Ascending aorta (tissue), 2 donors: ENCODE measurements at regions not wholly inside any gene's neighbourhood (a gene's known extent, or its start where the extent isn't known, plus 50 kb on each side); places are given as distances from the start of the nearest gene placed in this dataset.

Experiments
- DNase-seq, 2 donors: peaks; one replicate each; pipeline ENCODE4 v3.0.0-alpha.2; 2019; ENCODE audit warnings: low spot score in 2 of 2
- H3K27ac ChIP-seq, 2 donors: fragments of 200-600 bp; sonication (generic); one replicate each; pipeline ENCODE4 v1.5.1; 2016 to 2017; ENCODE audit warnings: mild to moderate bottlenecking in 1 of 2
- H3K27me3 ChIP-seq: fragments of 200-600 bp; sonication (generic); one replicate; pipeline ENCODE4 v1.5.1; 2017
- H3K36me3 ChIP-seq, 2 donors: fragments of 200-600 bp; sonication (generic); one replicate each; pipeline ENCODE4 v1.5.1; 2016
- H3K4me1 ChIP-seq, 2 donors: fragments of 200-600 bp; sonication (generic); one replicate each; pipeline ENCODE4 v1.5.1; 2016 to 2017; ENCODE audit warnings: mild to moderate bottlenecking in 1 of 2
- H3K4me3 ChIP-seq, 2 donors: fragments of 200-600 bp; sonication (generic); one replicate each; pipeline ENCODE4 v1.5.1; 2016 to 2017; ENCODE audit warnings: mild to moderate bottlenecking in 1 of 2
- H3K9me3 ChIP-seq, 2 donors: fragments of 200-600 bp; sonication (generic); one replicate each; pipeline ENCODE4 v1.5.1; 2016
- intact Hi-C: fragments of 100-400 bp; cut with DNase I; formaldehyde crosslinking; loops from one replicate; pipeline ENCODE4 v1.15.1; 2023
- TF ChIP-seq, protein P1 (sequence below), 3 experiments: fragments of 200-600 bp in 2 of 3; fragments of 450-650 bp in 1 of 3; sonication (generic) in 2 of 3; IDR thresholded peaks; one replicate each; pipeline ENCODE4 v1.5.1; 2016 to 2019; ENCODE audit warnings: antibody characterized with exemption in 3 of 3, mild to moderate bottlenecking in 1 of 3, moderate library complexity in 1 of 3

DNA sequence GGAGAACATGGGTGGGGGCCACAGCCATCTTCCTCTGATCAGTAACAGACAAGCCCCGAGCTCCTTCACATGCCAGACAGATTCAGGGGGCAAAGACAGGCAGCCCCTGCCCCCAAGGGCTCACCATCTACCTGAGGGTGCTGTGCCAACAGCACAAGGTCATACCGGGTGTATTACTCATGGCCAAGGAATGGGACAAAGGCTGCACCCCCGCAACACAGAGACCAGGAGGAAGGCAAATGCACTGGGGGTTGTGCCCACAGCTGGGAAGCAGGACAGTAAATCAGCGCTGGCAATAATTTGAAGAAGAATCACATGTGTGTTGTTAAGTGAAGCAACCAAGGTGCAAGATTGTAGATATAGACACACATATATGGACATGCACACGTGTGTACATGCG, 137.1 kb downstream of the C16orf95 start:
- H3K4me1 ChIP-seq = peaks cover 0 to 12% of the 10 kb centered on the region in 2 donors
- TF ChIP-seq, protein P1, sequence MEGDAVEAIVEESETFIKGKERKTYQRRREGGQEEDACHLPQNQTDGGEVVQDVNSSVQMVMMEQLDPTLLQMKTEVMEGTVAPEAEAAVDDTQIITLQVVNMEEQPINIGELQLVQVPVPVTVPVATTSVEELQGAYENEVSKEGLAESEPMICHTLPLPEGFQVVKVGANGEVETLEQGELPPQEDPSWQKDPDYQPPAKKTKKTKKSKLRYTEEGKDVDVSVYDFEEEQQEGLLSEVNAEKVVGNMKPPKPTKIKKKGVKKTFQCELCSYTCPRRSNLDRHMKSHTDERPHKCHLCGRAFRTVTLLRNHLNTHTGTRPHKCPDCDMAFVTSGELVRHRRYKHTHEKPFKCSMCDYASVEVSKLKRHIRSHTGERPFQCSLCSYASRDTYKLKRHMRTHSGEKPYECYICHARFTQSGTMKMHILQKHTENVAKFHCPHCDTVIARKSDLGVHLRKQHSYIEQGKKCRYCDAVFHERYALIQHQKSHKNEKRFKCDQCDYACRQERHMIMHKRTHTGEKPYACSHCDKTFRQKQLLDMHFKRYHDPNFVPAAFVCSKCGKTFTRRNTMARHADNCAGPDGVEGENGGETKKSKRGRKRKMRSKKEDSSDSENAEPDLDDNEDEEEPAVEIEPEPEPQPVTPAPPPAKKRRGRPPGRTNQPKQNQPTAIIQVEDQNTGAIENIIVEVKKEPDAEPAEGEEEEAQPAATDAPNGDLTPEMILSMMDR (IDR thresholded peaks at IDR 0.05) = no peak
- H3K9me3 ChIP-seq = no peaks in the 10 kb centered on the region
- peak overlapping the region in 1 of 2 donors; percentile 4 for H3K27ac ChIP-seq
- H3K27me3 ChIP-seq = no peaks in the 10 kb centered on the region
- intact Hi-C loops = no loop called here
- H3K4me3 ChIP-seq = no peak overlapping the region
- no peak for DNase-seq
- no peaks in the 10 kb centered on the region for H3K36me3 ChIP-seq

DNA sequence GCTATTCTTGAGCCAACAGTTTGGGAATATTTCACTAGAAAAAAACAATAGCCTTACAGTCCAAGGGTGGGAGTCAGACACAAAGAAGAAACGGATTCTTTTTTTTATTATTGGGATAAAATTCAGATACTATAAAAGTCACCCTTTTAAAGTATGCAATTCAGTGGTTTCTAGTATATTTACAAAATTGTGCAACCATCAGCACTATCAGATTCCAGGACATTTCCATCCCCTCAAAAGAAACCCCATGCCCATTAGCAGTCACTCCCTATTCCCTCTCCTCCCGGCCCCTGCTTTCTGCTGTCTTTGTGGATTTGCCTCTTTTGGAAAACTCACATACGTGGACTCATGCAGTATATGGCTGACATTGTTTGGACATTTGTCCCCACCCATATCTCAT, 134.4 kb downstream of the C16orf95 start:
- TF ChIP-seq, protein P1 (IDR thresholded peaks at IDR 0.05) = no peak
- Histone ChIP-seq H3K36me3 (no peaks in the 10 kb centered on the region), H3K4me1 (peaks cover 0 to 12% of the 10 kb centered on the region in 2 donors), H3K9me3 (no peaks in the 10 kb centered on the region), H3K4me3 (no peak overlapping the region), H3K27ac (no peak overlapping the region), H3K27me3 (no peaks in the 10 kb centered on the region)
- intact Hi-C loops = no loop called here
- DNase-seq = no peak

DNA sequence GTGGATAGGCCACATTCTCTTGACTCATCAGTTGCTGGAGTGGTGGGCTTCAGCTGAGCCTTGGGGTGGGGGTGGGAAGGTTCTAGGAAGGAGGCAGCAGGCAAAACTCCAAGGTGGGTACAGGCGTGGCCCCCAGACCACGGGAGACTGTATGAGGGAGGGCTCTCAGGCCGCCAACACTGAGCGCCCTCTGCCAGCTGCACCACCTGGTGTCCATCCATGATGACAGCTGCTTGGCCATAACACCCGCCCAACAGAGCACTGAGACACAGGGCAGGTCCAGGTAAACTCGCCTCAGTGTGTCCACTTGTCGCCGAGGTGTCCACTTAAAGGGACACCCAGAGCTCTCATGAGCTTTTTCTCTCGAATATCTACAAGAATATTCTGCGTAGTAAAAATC, 133.5 kb downstream of the C16orf95 start:
- TF ChIP-seq, protein P1 (IDR thresholded peaks at IDR 0.05) = no peak
- DNase-seq = no peak
- H3K4me1 ChIP-seq = peaks cover 0 to 7% of the 10 kb centered on the region in 2 donors
- H3K36me3 ChIP-seq = no peaks in the 10 kb centered on the region
- intact Hi-C loops = no loop called here
- H3K4me3 ChIP-seq = no peak overlapping the region
- H3K27ac ChIP-seq = no peak overlapping the region
- no peaks in the 10 kb centered on the region for H3K27me3 ChIP-seq
- H3K9me3 ChIP-seq = no peaks in the 10 kb centered on the region

DNA sequence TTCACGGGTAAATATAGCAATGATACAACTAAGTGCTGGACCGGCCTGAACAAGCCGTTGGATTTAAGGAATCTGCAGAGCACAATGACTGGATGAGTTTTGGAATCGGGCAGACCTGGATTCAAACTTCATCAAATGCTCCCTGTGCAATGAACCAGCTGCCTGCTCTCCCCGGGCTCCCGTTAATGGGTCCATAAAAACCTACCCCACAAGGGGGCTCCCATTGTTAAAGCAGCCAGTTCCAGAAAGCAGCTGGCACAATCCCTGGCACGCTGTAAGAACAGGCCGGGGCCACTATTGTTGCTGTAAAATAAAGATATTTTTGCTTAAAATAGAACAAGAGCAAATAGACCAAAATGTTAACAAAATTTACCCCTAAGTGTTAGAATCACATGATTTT, 131.9 kb downstream of the C16orf95 start:
- Histone ChIP-seq H3K27ac (no peak overlapping the region), H3K4me3 (no peak overlapping the region), H3K4me1 (no peaks in the 10 kb centered on the region), H3K9me3 (peaks cover 0 to 8% of the 10 kb centered on the region in 2 donors), H3K36me3 (no peaks in the 10 kb centered on the region), H3K27me3 (no peaks in the 10 kb centered on the region)
- TF ChIP-seq, protein P1 (IDR thresholded peaks at IDR 0.05) = peak in 1 of 3 experiments; percentile 22
- intact Hi-C loops = loop anchor here (1.0 kb wide), 1 partner anchor 93 kb away; no protein-coding TSS in a partner anchor
- DNase-seq = no peak

DNA sequence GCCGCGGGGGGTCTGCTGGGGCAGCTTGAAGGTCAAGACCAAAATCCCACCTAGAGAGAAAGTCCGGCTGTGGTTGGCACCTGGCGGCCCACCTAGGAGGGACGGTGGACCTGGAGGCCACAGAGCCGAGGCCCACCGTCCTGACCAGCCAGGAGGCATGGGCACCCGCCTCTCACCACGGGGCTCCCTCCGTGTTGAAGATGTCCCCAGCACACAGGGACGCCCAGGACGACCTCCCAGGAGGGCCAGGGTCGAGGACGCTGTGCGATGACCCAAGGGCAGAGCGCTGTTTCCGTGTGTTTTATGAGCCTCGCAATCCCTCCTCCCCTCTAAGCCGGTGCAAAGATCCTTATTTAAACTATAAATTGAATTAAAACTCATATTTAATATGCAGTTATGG, 131.2 kb downstream of the C16orf95 start:
- TF ChIP-seq, protein P1 (IDR thresholded peaks at IDR 0.05) = no peak
- no peak for DNase-seq
- H3K9me3 ChIP-seq = peaks cover 0 to 12% of the 10 kb centered on the region in 2 donors
- no peaks in the 10 kb centered on the region for H3K4me1 ChIP-seq
- no peaks in the 10 kb centered on the region for H3K36me3 ChIP-seq
- H3K27me3 ChIP-seq = no peaks in the 10 kb centered on the region
- intact Hi-C loops = loop anchor here (1.0 kb wide), 1 partner anchor 92 kb away; no protein-coding TSS in a partner anchor
- H3K27ac ChIP-seq = no peak overlapping the region
- no peak overlapping the region for H3K4me3 ChIP-seq

DNA sequence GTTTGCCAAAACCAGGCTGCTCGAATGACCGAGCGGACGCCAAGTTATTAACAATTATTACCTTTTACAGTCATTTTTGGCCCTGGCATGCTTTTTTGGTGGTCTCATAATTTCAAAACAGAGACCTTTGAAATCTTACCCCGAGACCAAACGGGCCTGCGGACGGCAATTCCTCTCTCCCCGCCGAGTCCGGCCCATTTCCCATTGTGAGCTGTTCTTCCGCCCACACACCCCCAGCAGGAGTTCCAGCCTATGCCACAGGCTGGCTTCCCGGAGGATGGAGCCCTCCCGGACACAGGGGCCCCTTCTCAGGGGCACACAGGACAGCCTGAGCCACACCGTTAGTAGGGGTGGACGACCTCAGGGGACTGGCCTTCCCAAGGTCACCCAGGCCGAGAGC, 130.7 kb downstream of the C16orf95 start:
- no peak overlapping the region for H3K4me3 ChIP-seq
- no peaks in the 10 kb centered on the region for H3K36me3 ChIP-seq
- H3K9me3 ChIP-seq = peaks cover 0 to 12% of the 10 kb centered on the region in 2 donors
- no peaks in the 10 kb centered on the region for H3K4me1 ChIP-seq
- intact Hi-C loops = no loop called here
- H3K27ac ChIP-seq = no peak overlapping the region
- DNase-seq = no peak
- no peaks in the 10 kb centered on the region for H3K27me3 ChIP-seq
- TF ChIP-seq, protein P1 (IDR thresholded peaks at IDR 0.05) = no peak
